ENCODE measurements at regions not wholly inside any gene's neighbourhood (a gene's known extent, or its start where the extent isn't known, plus 50 kb on each side); places are given as distances from the start of the nearest gene placed in this dataset.

GRCh38 chr18:990197-990596 is 85.5 kb downstream of the ADCYAP1 start:
- Histone ChIP-seq H4K20me1 (ENCODE audit: insufficient read depth) (no peaks in the 10 kb centered on the region), H3K9me3 (no peaks in the 10 kb centered on the region), H3F3A (replicated peaks; ENCODE audit: insufficient read depth) (no peaks in the 10 kb centered on the region), H3K9me2 (no peaks in the 10 kb centered on the region), H3K4me2 (no peak overlapping the region), H3K27ac (ENCODE audit: low read depth in 2 of 2, low read length in 1 of 2) (no peak overlapping the region), H3K4me1 (ENCODE audit: control insufficient read depth in 1 of 2, insufficient read depth in 2 of 2, low read depth in 1 of 2, low read length in 1 of 2) (no peaks in the 10 kb centered on the region), H2AFZ (ENCODE audit: low read depth) (no peak overlapping the region), H3K36me3 (replicated peaks in 1 of 2; ENCODE audit: control insufficient read depth in 1 of 2, insufficient read depth in 2 of 2, low read length in 1 of 2) (no peaks in the 10 kb centered on the region), H3K79me2 (ENCODE audit: insufficient read depth) (no peaks in the 10 kb centered on the region), H3K4me3 (ENCODE audit: low read depth in 2 of 2, low read length in 1 of 2) (no peak overlapping the region), H3K9ac (no peak overlapping the region), H3K27me3 (ENCODE audit: insufficient read depth) (no peaks in the 10 kb centered on the region)
- WGBS (ENCODE audit: low lambda C conversion rate): 13% methylated on average over 2 of the region's 2 CpGs
- TF ChIP-seq JUND (IDR thresholded peaks at IDR 0.05) (no peak), POLR2AphosphoS5 (IDR thresholded peaks at IDR 0.05; ENCODE audit: low read depth, low read length) (no peak), TAF1 (IDR thresholded peaks at IDR 0.05; ENCODE audit: borderline replicate concordance, low read depth, low read length) (no peak), MEF2A (IDR thresholded peaks at IDR 0.05; ENCODE audit: borderline replicate concordance, low read depth) (no peak), RXRA (IDR thresholded peaks at IDR 0.05; ENCODE audit: borderline replicate concordance, low read depth) (no peak), MAX (IDR thresholded peaks at IDR 0.05; ENCODE audit: low read depth) (no peak), ELF1 (IDR thresholded peaks at IDR 0.05) (no peak), TEAD4 (IDR thresholded peaks at IDR 0.05; ENCODE audit: borderline replicate concordance, insufficient read depth) (no peak), RFX5 (IDR thresholded peaks at IDR 0.05; ENCODE audit: low read length) (no peak)
- TF ChIP-seq, protein P1, sequence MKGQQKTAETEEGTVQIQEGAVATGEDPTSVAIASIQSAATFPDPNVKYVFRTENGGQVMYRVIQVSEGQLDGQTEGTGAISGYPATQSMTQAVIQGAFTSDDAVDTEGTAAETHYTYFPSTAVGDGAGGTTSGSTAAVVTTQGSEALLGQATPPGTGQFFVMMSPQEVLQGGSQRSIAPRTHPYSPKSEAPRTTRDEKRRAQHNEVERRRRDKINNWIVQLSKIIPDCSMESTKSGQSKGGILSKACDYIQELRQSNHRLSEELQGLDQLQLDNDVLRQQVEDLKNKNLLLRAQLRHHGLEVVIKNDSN (IDR thresholded peaks at IDR 0.05; ENCODE audit: borderline replicate concordance, low read depth): no peak
- TF ChIP-seq, protein P2, sequence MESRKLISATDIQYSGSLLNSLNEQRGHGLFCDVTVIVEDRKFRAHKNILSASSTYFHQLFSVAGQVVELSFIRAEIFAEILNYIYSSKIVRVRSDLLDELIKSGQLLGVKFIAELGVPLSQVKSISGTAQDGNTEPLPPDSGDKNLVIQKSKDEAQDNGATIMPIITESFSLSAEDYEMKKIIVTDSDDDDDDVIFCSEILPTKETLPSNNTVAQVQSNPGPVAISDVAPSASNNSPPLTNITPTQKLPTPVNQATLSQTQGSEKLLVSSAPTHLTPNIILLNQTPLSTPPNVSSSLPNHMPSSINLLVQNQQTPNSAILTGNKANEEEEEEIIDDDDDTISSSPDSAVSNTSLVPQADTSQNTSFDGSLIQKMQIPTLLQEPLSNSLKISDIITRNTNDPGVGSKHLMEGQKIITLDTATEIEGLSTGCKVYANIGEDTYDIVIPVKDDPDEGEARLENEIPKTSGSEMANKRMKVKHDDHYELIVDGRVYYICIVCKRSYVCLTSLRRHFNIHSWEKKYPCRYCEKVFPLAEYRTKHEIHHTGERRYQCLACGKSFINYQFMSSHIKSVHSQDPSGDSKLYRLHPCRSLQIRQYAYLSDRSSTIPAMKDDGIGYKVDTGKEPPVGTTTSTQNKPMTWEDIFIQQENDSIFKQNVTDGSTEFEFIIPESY (IDR thresholded peaks at IDR 0.05; ENCODE audit: borderline replicate concordance, low read depth): no peak
- ChIA-PET CTCF (no interaction called here), POLR2A (no interaction called here)
- no peak for DNase-seq

GRCh38 chr18:991441-991840 is 86.8 kb downstream of the ADCYAP1 start:
- no peaks in the 10 kb centered on the region for H3K27me3 ChIP-seq (ENCODE audit: insufficient read depth)
- no peaks in the 10 kb centered on the region for H3K36me3 ChIP-seq (replicated peaks in 1 of 2; ENCODE audit: control insufficient read depth in 1 of 2, insufficient read depth in 2 of 2, low read length in 1 of 2)
- no peak overlapping the region for H3K4me2 ChIP-seq
- H3K27ac ChIP-seq (ENCODE audit: low read depth in 2 of 2, low read length in 1 of 2): no peak overlapping the region
- H3K9ac ChIP-seq: no peak overlapping the region
- CTCF ChIA-PET: interaction anchor here (1.6 kb wide), 1 partner anchor 30 kb away, joined by 4 read pairs; no protein-coding TSS in a partner anchor
- peaks cover 3% of the 10 kb centered on the region for H3F3A ChIP-seq (replicated peaks; ENCODE audit: insufficient read depth)
- H3K9me2 ChIP-seq: no peaks in the 10 kb centered on the region
- POLR2A ChIA-PET: no interaction called here
- no peaks in the 10 kb centered on the region for H3K79me2 ChIP-seq (ENCODE audit: insufficient read depth)
- no peaks in the 10 kb centered on the region for H3K9me3 ChIP-seq
- DNase-seq: no peak
- 4% methylated on average over 2 of the region's 2 CpGs for WGBS (ENCODE audit: low lambda C conversion rate)
- no peak overlapping the region for H3K4me3 ChIP-seq (ENCODE audit: low read depth in 2 of 2, low read length in 1 of 2)
- H4K20me1 ChIP-seq (ENCODE audit: insufficient read depth): no peaks in the 10 kb centered on the region
- no peak overlapping the region for H2AFZ ChIP-seq (ENCODE audit: low read depth)
- no peaks in the 10 kb centered on the region for H3K4me1 ChIP-seq (ENCODE audit: control insufficient read depth in 1 of 2, insufficient read depth in 2 of 2, low read depth in 1 of 2, low read length in 1 of 2)
- TF ChIP-seq PBX3 (IDR thresholded peaks at IDR 0.05) (no peak), EP300 (IDR thresholded peaks at IDR 0.05; ENCODE audit: borderline replicate concordance in 1 of 2, low read depth in 1 of 2, low read length in 1 of 2) (no peak)

Measured in SK-N-SH (cell line).